Tibial artery (tissue), 4 donors: ENCODE measurements at regions not wholly inside any gene's neighbourhood (a gene's known extent, or its start where the extent isn't known, plus 50 kb on each side); places are given as distances from the start of the nearest gene placed in this dataset.

Experiments used
- DNase-seq, 2 donors: peaks; one replicate each; pipeline ENCODE4 v3.0.0-alpha.2; 2019
- H3K27ac ChIP-seq, 2 donors: fragments of 200-600 bp; sonication (generic) in 1 of 2; 1 replicate in 1 of 2; 2 replicates in 1 of 2; pipeline ENCODE4 v1.5.1; 2018 to 2019; ENCODE audit warnings: mild to moderate bottlenecking in 1 of 2
- H3K27me3 ChIP-seq, 2 donors: fragments of 200-600 bp; sonication (generic) in 1 of 2; one replicate each; pipeline versions ENCODE4 v1.5.1 to v1.6.0; 2016 to 2019
- H3K36me3 ChIP-seq, 3 donors: fragments of 200-600 bp; sonication (generic) in 2 of 3; one replicate each; pipeline ENCODE4 v1.5.1; 2016 to 2019; ENCODE audit warnings: mild to moderate bottlenecking in 2 of 3
- H3K4me1 ChIP-seq, 4 donors: fragments of 200-600 bp; sonication (generic) in 2 of 4; 1 replicate in 3 of 4; 2 replicates in 1 of 4; pipeline ENCODE4 v1.5.1; 2016 to 2019
- H3K4me3 ChIP-seq, 2 donors: fragments of 200-600 bp; sonication (generic) in 1 of 2; 1 replicate in 1 of 2; 2 replicates in 1 of 2; pipeline ENCODE4 v1.5.1; 2018 to 2019; ENCODE audit warnings: mild to moderate bottlenecking in 2 of 2
- H3K9me3 ChIP-seq, 3 donors: fragments of 200-600 bp; sonication (generic) in 1 of 3; one replicate each; pipeline ENCODE4 v1.5.1; 2016 to 2019
- CTCF ChIP-seq, 2 experiments: fragments of 200-600 bp in 1 of 2; fragments of 450-650 bp in 1 of 2; IDR thresholded peaks; one replicate each; pipeline ENCODE4 v1.5.1; 2017 to 2019; ENCODE audit warnings: antibody characterized with exemption in 2 of 2, mild to moderate bottlenecking in 1 of 2, moderate library complexity in 1 of 2
- intact Hi-C: fragments of 100-400 bp; cut with DNase I; formaldehyde crosslinking; loops from one replicate; pipeline ENCODE4 v1.15.0; 2023; ENCODE audit warnings: low total_unique reads

DNA sequence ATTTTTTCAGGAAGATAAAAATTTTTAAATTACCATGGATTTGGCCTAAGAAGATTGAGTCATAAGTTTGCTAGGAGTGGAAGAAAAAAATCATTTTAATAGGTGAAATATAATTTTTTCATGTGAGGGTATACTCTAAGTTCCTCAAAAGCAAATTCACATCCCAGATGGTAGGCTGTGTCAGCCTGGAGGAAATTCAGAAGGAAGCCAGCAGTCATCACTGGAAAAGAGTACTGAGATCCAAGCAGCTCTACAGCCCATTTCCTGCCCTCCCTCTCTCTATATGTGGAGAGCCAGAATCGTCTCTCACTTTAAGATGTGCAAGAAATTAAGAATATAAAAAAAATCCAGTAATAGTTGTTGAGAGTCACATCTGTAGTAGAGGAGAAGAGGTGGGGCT lies 126.5 kb upstream of the CDH18 start:
- no peaks in the 10 kb centered on the region for H3K4me1 ChIP-seq
- H3K27ac ChIP-seq, result no peak overlapping the region
- no peaks in the 10 kb centered on the region for H3K36me3 ChIP-seq
- intact Hi-C loops, result no loop called here
- H3K4me3 ChIP-seq, result no peak overlapping the region
- no peak for TF ChIP-seq CTCF (IDR thresholded peaks at IDR 0.05)
- no peaks in the 10 kb centered on the region for H3K9me3 ChIP-seq
- no peak for DNase-seq
- H3K27me3 ChIP-seq, result no peaks in the 10 kb centered on the region

- no peak for TF ChIP-seq CTCF (IDR thresholded peaks at IDR 0.05)
- no peak for DNase-seq
- Histone ChIP-seq H3K4me3 (no peak overlapping the region), H3K27me3 (no peaks in the 10 kb centered on the region), H3K9me3 (no peaks in the 10 kb centered on the region), H3K4me1 (no peaks in the 10 kb centered on the region), H3K36me3 (no peaks in the 10 kb centered on the region), H3K27ac (no peak overlapping the region)
- intact Hi-C loops, result no loop called here
Observed at GRCh38 chr5:20113931-20114330, 125.9 kb upstream of the CDH18 start.

DNA sequence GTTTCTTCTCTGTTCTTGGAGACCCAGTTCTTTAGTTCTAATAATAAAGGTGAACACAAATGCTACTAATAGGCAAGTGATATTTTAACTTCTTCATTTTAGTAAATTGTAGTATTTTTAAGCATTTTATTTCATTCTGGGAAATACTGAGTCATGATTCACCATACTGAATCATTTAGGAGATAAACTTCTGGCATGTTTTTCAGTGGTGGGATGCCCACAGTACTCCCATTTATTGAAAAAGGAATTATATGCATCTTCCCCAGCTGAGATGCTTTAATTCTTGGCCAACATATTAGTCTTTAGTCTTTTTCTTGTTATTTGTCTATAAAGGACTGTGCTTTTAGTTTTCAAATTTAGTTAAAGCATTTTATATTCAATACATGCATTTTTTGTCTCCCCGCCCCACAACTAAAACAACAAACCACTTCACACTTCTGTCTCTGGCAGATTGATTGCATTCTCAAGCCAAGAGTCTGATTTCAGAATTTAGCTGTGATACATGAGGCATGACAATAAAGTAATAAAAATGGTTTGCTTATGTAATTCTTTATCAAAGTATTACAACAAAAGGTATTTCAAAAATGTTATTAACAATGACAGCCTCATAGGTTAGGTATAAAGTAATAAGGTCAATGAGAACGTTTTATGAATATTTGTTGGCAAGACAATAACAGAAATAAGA lies 125.2 kb upstream of the CDH18 start:
- H3K36me3 ChIP-seq, result no peaks in the 10 kb centered on the region
- H3K4me3 ChIP-seq, result no peak overlapping the region
- intact Hi-C loops, result no loop called here
- no peak overlapping the region for H3K27ac ChIP-seq
- H3K4me1 ChIP-seq, result no peaks in the 10 kb centered on the region
- TF ChIP-seq CTCF (IDR thresholded peaks at IDR 0.05), result no peak
- no peak for DNase-seq
- H3K27me3 ChIP-seq, result no peaks in the 10 kb centered on the region
- H3K9me3 ChIP-seq, result no peaks in the 10 kb centered on the region

DNA sequence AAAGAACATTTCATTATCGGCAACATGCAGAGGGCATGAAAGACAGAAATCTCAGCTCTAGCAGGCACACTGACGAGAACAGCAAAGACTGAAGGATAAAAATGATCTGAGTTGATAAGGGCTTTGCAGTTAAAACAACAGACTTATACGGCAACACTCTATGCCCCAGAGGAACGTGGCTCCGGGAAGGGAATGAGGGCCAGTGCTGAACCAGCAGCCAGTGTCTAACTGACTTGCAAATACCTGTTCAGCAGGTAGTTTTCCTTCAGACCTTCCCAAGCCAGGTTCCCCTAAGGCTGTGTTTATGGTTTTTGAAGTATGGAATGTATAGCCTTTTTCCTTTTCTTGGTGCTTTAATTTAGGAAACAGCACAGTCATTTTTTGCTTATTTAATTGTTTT lies 121.3 kb upstream of the CDH18 start:
- H3K4me1 ChIP-seq, result no peaks in the 10 kb centered on the region
- no peak overlapping the region for H3K27ac ChIP-seq
- intact Hi-C loops, result no loop called here
- TF ChIP-seq CTCF (IDR thresholded peaks at IDR 0.05), result no peak
- no peak overlapping the region for H3K4me3 ChIP-seq
- DNase-seq, result no peak
- H3K9me3 ChIP-seq, result no peaks in the 10 kb centered on the region
- no peaks in the 10 kb centered on the region for H3K36me3 ChIP-seq
- H3K27me3 ChIP-seq, result no peaks in the 10 kb centered on the region

DNA sequence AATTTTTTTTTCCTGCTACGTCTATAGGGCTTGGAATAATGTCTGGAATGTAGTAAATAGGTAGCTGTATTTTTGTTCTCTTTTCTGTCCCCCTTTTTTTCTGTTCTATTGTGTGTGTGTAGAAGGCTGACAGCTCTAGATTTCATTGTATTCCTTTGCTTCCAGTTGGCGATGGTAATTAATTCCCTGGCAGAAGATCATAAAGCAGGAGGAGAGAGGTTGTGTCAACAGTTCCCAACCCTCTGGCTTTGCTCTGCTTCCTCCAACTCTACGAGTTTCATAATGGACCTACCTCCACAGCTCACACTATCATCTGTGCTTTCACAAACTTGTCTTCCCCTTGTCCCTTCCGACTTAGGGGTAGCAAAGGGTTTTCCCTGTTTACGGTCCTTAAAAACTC lies 117.9 kb upstream of the CDH18 start:
- Histone ChIP-seq H3K4me3 (no peak overlapping the region), H3K27ac (no peak overlapping the region), H3K9me3 (no peaks in the 10 kb centered on the region), H3K36me3 (no peaks in the 10 kb centered on the region), H3K27me3 (no peaks in the 10 kb centered on the region), H3K4me1 (no peaks in the 10 kb centered on the region)
- TF ChIP-seq CTCF (IDR thresholded peaks at IDR 0.05), result no peak
- no peak for DNase-seq
- intact Hi-C loops, result no loop called here

- H3K36me3 ChIP-seq, result no peaks in the 10 kb centered on the region
- no peak for DNase-seq
- intact Hi-C loops, result no loop called here
- no peaks in the 10 kb centered on the region for H3K4me1 ChIP-seq
- no peak overlapping the region for H3K4me3 ChIP-seq
- no peak overlapping the region for H3K27ac ChIP-seq
- no peak for TF ChIP-seq CTCF (IDR thresholded peaks at IDR 0.05)
- H3K27me3 ChIP-seq, result no peaks in the 10 kb centered on the region
- no peaks in the 10 kb centered on the region for H3K9me3 ChIP-seq
Observed at GRCh38 chr5:20102293-20102692, 114.3 kb upstream of the CDH18 start.
